SK-N-SH (cell line): ENCODE measurements at regions not wholly inside any gene's neighbourhood (a gene's known extent, or its start where the extent isn't known, plus 50 kb on each side); places are given as distances from the start of the nearest gene placed in this dataset.

Source experiments
- ELF1 ChIP-seq: IDR thresholded peaks from 2 replicates; pipeline ENCODE4 v1.4.0; 2012
- EP300 ChIP-seq, 2 experiments: IDR thresholded peaks; 2 replicates each; pipeline versions ENCODE4 v1.4.0 to v1.6.1; 2012; ENCODE audit warnings: borderline replicate concordance in 1 of 2, low read depth in 1 of 2, low read length in 1 of 2
- EZH2phosphoT487 ChIP-seq: fragments of 200-600 bp; sonication (generic); IDR thresholded peaks from 2 replicates; pipeline ENCODE4 v1.6.1; 2017; ENCODE audit warnings: low read depth, mixed run types, mild to moderate bottlenecking, antibody characterized with exemption, moderate library complexity, borderline replicate concordance
- FOXM1 ChIP-seq: IDR thresholded peaks from 2 replicates; pipeline ENCODE4 v1.4.0; 2012; ENCODE audit warnings: low read depth, mild to moderate bottlenecking
- GATA2 ChIP-seq: sonication (generic); formaldehyde crosslinking; IDR thresholded peaks from 2 replicates; pipeline ENCODE4 v1.5.0; 2020; ENCODE audit warnings: mild to moderate bottlenecking, missing genetic modification reagents
- PBX3 ChIP-seq: IDR thresholded peaks from 2 replicates; pipeline ENCODE4; 2012
- POLR2AphosphoS5 ChIP-seq: IDR thresholded peaks from 2 replicates; pipeline ENCODE4 v1.6.1; 2012; ENCODE audit warnings: low read depth, low read length
- RAD21 ChIP-seq: IDR thresholded peaks from 2 replicates; pipeline ENCODE4 v1.6.1; 2012; ENCODE audit warnings: mild to moderate bottlenecking, low read length
- RFX5 ChIP-seq: IDR thresholded peaks from 2 replicates; pipeline ENCODE4 v1.6.1; 2012; ENCODE audit warnings: mild to moderate bottlenecking, improper control_type of control experiment, low read length
- SMC3 ChIP-seq: IDR thresholded peaks from 2 replicates; pipeline ENCODE4 v1.6.1; 2012; ENCODE audit warnings: low read depth, low read length, improper control_type of control experiment
- TF ChIP-seq, protein P1 (sequence below): fragments of 200-600 bp; sonication (generic); IDR thresholded peaks from 2 replicates; pipeline ENCODE4 v1.6.1; 2017; ENCODE audit warnings: antibody characterized with exemption, mild to moderate bottlenecking, moderate library complexity

DNA sequence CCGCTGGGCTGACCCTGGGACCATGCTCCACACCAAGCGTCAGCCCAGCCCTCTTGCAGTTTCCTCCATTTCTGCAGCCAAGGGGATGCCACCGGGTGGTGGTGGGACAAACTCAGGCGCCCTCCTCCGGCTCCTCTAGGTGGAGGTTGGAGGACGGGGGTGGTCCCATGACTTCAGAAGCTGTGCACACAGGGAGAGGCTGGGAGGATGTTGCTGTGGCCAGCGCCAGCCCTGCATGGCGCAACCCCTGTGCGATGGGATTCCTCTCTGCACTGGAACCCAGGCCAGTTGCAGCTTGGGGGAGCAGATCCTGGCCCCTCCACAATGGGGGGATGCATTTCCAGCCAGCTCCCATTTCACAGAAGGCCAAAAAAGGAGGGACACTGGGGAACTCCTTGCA is 246.5 kb downstream of the C16orf95 start:
- TF ChIP-seq, protein P1, sequence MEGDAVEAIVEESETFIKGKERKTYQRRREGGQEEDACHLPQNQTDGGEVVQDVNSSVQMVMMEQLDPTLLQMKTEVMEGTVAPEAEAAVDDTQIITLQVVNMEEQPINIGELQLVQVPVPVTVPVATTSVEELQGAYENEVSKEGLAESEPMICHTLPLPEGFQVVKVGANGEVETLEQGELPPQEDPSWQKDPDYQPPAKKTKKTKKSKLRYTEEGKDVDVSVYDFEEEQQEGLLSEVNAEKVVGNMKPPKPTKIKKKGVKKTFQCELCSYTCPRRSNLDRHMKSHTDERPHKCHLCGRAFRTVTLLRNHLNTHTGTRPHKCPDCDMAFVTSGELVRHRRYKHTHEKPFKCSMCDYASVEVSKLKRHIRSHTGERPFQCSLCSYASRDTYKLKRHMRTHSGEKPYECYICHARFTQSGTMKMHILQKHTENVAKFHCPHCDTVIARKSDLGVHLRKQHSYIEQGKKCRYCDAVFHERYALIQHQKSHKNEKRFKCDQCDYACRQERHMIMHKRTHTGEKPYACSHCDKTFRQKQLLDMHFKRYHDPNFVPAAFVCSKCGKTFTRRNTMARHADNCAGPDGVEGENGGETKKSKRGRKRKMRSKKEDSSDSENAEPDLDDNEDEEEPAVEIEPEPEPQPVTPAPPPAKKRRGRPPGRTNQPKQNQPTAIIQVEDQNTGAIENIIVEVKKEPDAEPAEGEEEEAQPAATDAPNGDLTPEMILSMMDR: no peak
- TF ChIP-seq ELF1: no peak
- no peak for TF ChIP-seq POLR2AphosphoS5
- TF ChIP-seq EP300 (IDR thresholded peaks at IDR 0.05; ENCODE audit: borderline replicate concordance in 1 of 2, low read depth in 1 of 2, low read length in 1 of 2): no peak
- no peak for TF ChIP-seq FOXM1
- TF ChIP-seq RFX5: no peak
- no peak for TF ChIP-seq RAD21
- no peak for TF ChIP-seq SMC3
- TF ChIP-seq EZH2phosphoT487: no peak
- no peak for TF ChIP-seq PBX3
- TF ChIP-seq GATA2: no peak
